Stimulated activated CD4-positive, alpha-beta T cell treated with anti-CD3 and anti-CD28 coated beads, Interleukin-12 subunit alpha, Interleukin-12 subunit beta, amount 100 ng/mL, for 24 hours (primary cell): ENCODE measurements at regions not wholly inside any gene's neighbourhood (a gene's known extent, or its start where the extent isn't known, plus 50 kb on each side); places are given as distances from the start of the nearest gene placed in this dataset.
A peak's percentile ranks its signal among the peaks of the same experiment; 100 is the strongest.

Experiments
- DNase-seq, 2 experiments: peaks; one replicate each; pipeline ENCODE4 v3.0.0-alpha.2; 2020; ENCODE audit warnings: low read depth in 2 of 2

GRCh38 chr6:40312213-40313015 lies 274.8 kb downstream of the LRFN2 start:
- no peak for DNase-seq

- peak; percentile 17 to 61 for DNase-seq
Measured at GRCh38 chr6:40308533-40309306, 278.4 kb downstream of the LRFN2 start.

GRCh38 chr6:40307712-40308111 lies 279.5 kb downstream of the LRFN2 start:
- no peak for DNase-seq

- no peak for DNase-seq
Measured at GRCh38 chr6:40302856-40303454, 284.2 kb downstream of the LRFN2 start.

GRCh38 chr6:40299681-40300080 lies 287.5 kb downstream of the LRFN2 start:
- no peak for DNase-seq

GRCh38 chr6:40298207-40298606 lies 289.0 kb downstream of the LRFN2 start:
- no peak for DNase-seq

GRCh38 chr6:40295251-40295950 lies 291.8 kb downstream of the LRFN2 start:
- DNase-seq, result no peak

- DNase-seq, result no peak
Measured at GRCh38 chr6:40293460-40294185, 293.5 kb downstream of the LRFN2 start.

- DNase-seq, result no peak
Measured at GRCh38 chr6:40293060-40293459, 294.1 kb downstream of the LRFN2 start.

GRCh38 chr6:40290816-40291215 lies 296.3 kb downstream of the LRFN2 start:
- DNase-seq, result no peak

- DNase-seq, result no peak
Measured at GRCh38 chr6:40288919-40289318, 298.2 kb downstream of the LRFN2 start.

- DNase-seq, result no peak
Measured at GRCh38 chr6:40287296-40287850, 299.8 kb downstream of the LRFN2 start.

- DNase-seq, result no peak
Measured at GRCh38 chr6:40286721-40287120, 300.4 kb downstream of the LRFN2 start.

- DNase-seq, result no peak
Measured at GRCh38 chr6:40285996-40286395, 301.2 kb downstream of the LRFN2 start.

GRCh38 chr6:40285535-40285934 lies 301.6 kb downstream of the LRFN2 start:
- no peak for DNase-seq

GRCh38 chr6:40282986-40283385 lies 304.2 kb downstream of the LRFN2 start:
- no peak for DNase-seq

- no peak for DNase-seq
Measured at GRCh38 chr6:40281402-40281801, 305.8 kb downstream of the LRFN2 start.

GRCh38 chr6:40280231-40280630 lies 306.9 kb downstream of the LRFN2 start:
- no peak for DNase-seq

- DNase-seq, result no peak
Measured at GRCh38 chr6:40276141-40276540, 311.0 kb downstream of the LRFN2 start.

GRCh38 chr6:40274058-40274457 lies 313.1 kb downstream of the LRFN2 start:
- DNase-seq, result no peak

- no peak for DNase-seq
Measured at GRCh38 chr6:40268614-40269013, 318.6 kb downstream of the LRFN2 start.
